ENCODE measurements at regions not wholly inside any gene's neighbourhood (a gene's known extent, or its start where the extent isn't known, plus 50 kb on each side); places are given as distances from the start of the nearest gene placed in this dataset.

- H3K9ac ChIP-seq: no peak overlapping the region
- H3K9me3 ChIP-seq (ENCODE audit: control insufficient read depth, low read length): no peaks in the 10 kb centered on the region
- no peak for TF ChIP-seq CTCF (IDR thresholded peaks at IDR 0.05)
- no peaks in the 10 kb centered on the region for H3K36me3 ChIP-seq (ENCODE audit: control insufficient read depth, insufficient read depth, low read length)
- H3K27me3 ChIP-seq (ENCODE audit: control insufficient read depth, insufficient read depth, low read length): no peaks in the 10 kb centered on the region
- no peak overlapping the region for H3K4me2 ChIP-seq (ENCODE audit: low read length)
- no peak overlapping the region for H3K27ac ChIP-seq
- no peaks in the 10 kb centered on the region for H3K4me1 ChIP-seq
- H2AFZ ChIP-seq: no peak overlapping the region
- no peaks in the 10 kb centered on the region for H3K79me2 ChIP-seq
- no peak overlapping the region for H3K4me3 ChIP-seq (ENCODE audit: low read depth, low read length)
Measured at GRCh38 chr13:111027458-111028439, 87.4 kb upstream of the ARHGEF7 start.

GRCh38 chr13:111025310-111025709 lies 89.8 kb upstream of the ARHGEF7 start:
- H3K4me2 ChIP-seq (ENCODE audit: low read length): no peak overlapping the region
- H3K27me3 ChIP-seq (ENCODE audit: control insufficient read depth, insufficient read depth, low read length): no peaks in the 10 kb centered on the region
- no peak overlapping the region for H3K9ac ChIP-seq
- H3K27ac ChIP-seq: no peak overlapping the region
- H3K9me3 ChIP-seq (ENCODE audit: control insufficient read depth, low read length): no peaks in the 10 kb centered on the region
- TF ChIP-seq CTCF (IDR thresholded peaks at IDR 0.05): no peak
- no peaks in the 10 kb centered on the region for H3K36me3 ChIP-seq (ENCODE audit: control insufficient read depth, insufficient read depth, low read length)
- no peaks in the 10 kb centered on the region for H3K4me1 ChIP-seq
- no peaks in the 10 kb centered on the region for H3K79me2 ChIP-seq
- no peak overlapping the region for H3K4me3 ChIP-seq (ENCODE audit: low read depth, low read length)
- no peak overlapping the region for H2AFZ ChIP-seq

GRCh38 chr13:111022886-111023285 lies 92.2 kb upstream of the ARHGEF7 start:
- no peak for TF ChIP-seq CTCF (IDR thresholded peaks at IDR 0.05)
- Histone ChIP-seq H3K79me2 (no peaks in the 10 kb centered on the region), H3K4me2 (ENCODE audit: low read length) (no peak overlapping the region), H3K27me3 (ENCODE audit: control insufficient read depth, insufficient read depth, low read length) (no peaks in the 10 kb centered on the region), H3K4me1 (no peaks in the 10 kb centered on the region), H3K4me3 (ENCODE audit: low read depth, low read length) (no peak overlapping the region), H3K9me3 (ENCODE audit: control insufficient read depth, low read length) (no peaks in the 10 kb centered on the region), H2AFZ (no peak overlapping the region), H3K9ac (no peak overlapping the region), H3K36me3 (ENCODE audit: control insufficient read depth, insufficient read depth, low read length) (no peaks in the 10 kb centered on the region), H3K27ac (no peak overlapping the region)

- no peaks in the 10 kb centered on the region for H3K4me1 ChIP-seq
- H3K4me2 ChIP-seq (ENCODE audit: low read length): no peak overlapping the region
- no peaks in the 10 kb centered on the region for H3K27me3 ChIP-seq (ENCODE audit: control insufficient read depth, insufficient read depth, low read length)
- H3K9ac ChIP-seq: no peak overlapping the region
- no peak overlapping the region for H3K27ac ChIP-seq
- H3K9me3 ChIP-seq (ENCODE audit: control insufficient read depth, low read length): no peaks in the 10 kb centered on the region
- no peak overlapping the region for H3K4me3 ChIP-seq (ENCODE audit: low read depth, low read length)
- TF ChIP-seq CTCF (IDR thresholded peaks at IDR 0.05): no peak
- H2AFZ ChIP-seq: no peak overlapping the region
- H3K36me3 ChIP-seq (ENCODE audit: control insufficient read depth, insufficient read depth, low read length): no peaks in the 10 kb centered on the region
- H3K79me2 ChIP-seq: no peaks in the 10 kb centered on the region
Measured at GRCh38 chr13:111022241-111022640, 92.9 kb upstream of the ARHGEF7 start.

- no peaks in the 10 kb centered on the region for H3K36me3 ChIP-seq (ENCODE audit: control insufficient read depth, insufficient read depth, low read length)
- H3K9ac ChIP-seq: no peak overlapping the region
- no peak overlapping the region for H2AFZ ChIP-seq
- no peaks in the 10 kb centered on the region for H3K4me1 ChIP-seq
- no peak for TF ChIP-seq CTCF (IDR thresholded peaks at IDR 0.05)
- H3K4me2 ChIP-seq (ENCODE audit: low read length): no peak overlapping the region
- H3K9me3 ChIP-seq (ENCODE audit: control insufficient read depth, low read length): no peaks in the 10 kb centered on the region
- H3K27ac ChIP-seq: no peak overlapping the region
- no peak overlapping the region for H3K4me3 ChIP-seq (ENCODE audit: low read depth, low read length)
- H3K27me3 ChIP-seq (ENCODE audit: control insufficient read depth, insufficient read depth, low read length): no peaks in the 10 kb centered on the region
- no peaks in the 10 kb centered on the region for H3K79me2 ChIP-seq
Measured at GRCh38 chr13:111021270-111021669, 93.8 kb upstream of the ARHGEF7 start.
